HepG2 (cell line): ENCODE measurements at regions not wholly inside any gene's neighbourhood (a gene's known extent, or its start where the extent isn't known, plus 50 kb on each side); places are given as distances from the start of the nearest gene placed in this dataset.
A peak's percentile ranks its signal among the peaks of the same experiment; 100 is the strongest.

Experiments
- ATAC-seq: fragments of 200-7000 bp; cut with Tn5 transposase; 3 replicates; pipeline ENCODE4 v1.9.1; 2020; ENCODE audit warnings: mild to moderate bottlenecking, moderate library complexity
- BruUV-seq: library from RNA; stranded (reverse); fragments of 400-500 nt; replicated peaks from 2 replicates; lab custom pipeline; 2021; lab: Mats Ljungman, UMichigan
- CTCF ChIA-PET: fragments of 300-600 bp; formaldehyde crosslinking; extraction: SDS; loops from one replicate; lab custom pipeline; 2021; ENCODE audit warnings: low total read pairs, inconsistent platforms, low intra/inter-chr PET ratio; lab: Yijun Ruan, JAX
- POLR2A ChIA-PET: fragments of 350-600 bp; sonication (Branson Sonifier 250); formaldehyde crosslinking; loops from one replicate; lab custom pipeline; 2020; ENCODE audit warnings: antibody characterized with exemption, inconsistent platforms; lab: Yijun Ruan, JAX
- DNase-seq: peaks from one replicate; pipeline ENCODE4 v3.0.0-alpha.2; 2015; ENCODE audit warnings: low spot score
- FAIRE-seq: peaks from 3 replicates; lab custom pipeline; 2011; peaks lifted over from hg19 to GRCh38; lab: Jason Lieb, UNC
- H2AFZ ChIP-seq: one replicate; pipeline ENCODE4 v1.6.1; 2011; ENCODE audit warnings: low read length, inconsistent platforms
- H3K27ac ChIP-seq: fragments of 300-600 bp; 3 replicates; pipeline ENCODE4 v1.8.0; 2011; ENCODE audit warnings: mixed run types, mild to moderate bottlenecking, mixed read lengths, low read length, inconsistent platforms; ENCODE audit not compliant: insufficient read depth; ENCODE audit errors: extremely low read length
- H3K27me3 ChIP-seq, 2 experiments: fragments of 200-600 bp in 1 of 2; 2 replicates in 1 of 2; 3 replicates in 1 of 2; pipeline versions ENCODE4 v1.6.0 to v1.8.0; 2011; ENCODE audit warnings: low read length in 2 of 2, mild to moderate bottlenecking in 2 of 2, moderate library complexity in 2 of 2, inconsistent platforms in 1 of 2; ENCODE audit not compliant: insufficient read depth in 2 of 2, control insufficient read depth in 1 of 2
- H3K36me3 ChIP-seq, 2 experiments: fragments of 200-600 bp in 1 of 2; replicated peaks in 1 of 2; 2 replicates in 1 of 2; 3 replicates in 1 of 2; pipeline versions ENCODE4 v1.5.1 to v1.8.0; 2011; ENCODE audit warnings: low read length in 2 of 2, inconsistent platforms in 1 of 2; ENCODE audit not compliant: insufficient read depth in 2 of 2, control insufficient read depth in 1 of 2
- H3K4me1 ChIP-seq: 2 replicates; pipeline ENCODE4 v1.5.1; 2012; ENCODE audit warnings: low read length, inconsistent platforms; ENCODE audit not compliant: insufficient read depth
- H3K4me2 ChIP-seq: 2 replicates; pipeline ENCODE4 v1.6.0; 2011; ENCODE audit warnings: low read depth, low read length, inconsistent platforms
- H3K4me3 ChIP-seq, 3 experiments: fragments of 200-600 bp in 1 of 3; sonication (generic), shearing (Covaris generic) in 1 of 3; replicated peaks in 1 of 3; 2 replicates each; pipeline ENCODE4 v1.5.1; 2011 to 2016; ENCODE audit warnings: low read length in 3 of 3, inconsistent platforms in 2 of 3, low read depth in 2 of 3, mild to moderate bottlenecking in 2 of 3, control low read depth in 1 of 3, mixed read lengths in 1 of 3; ENCODE audit not compliant: insufficient read depth in 1 of 3
- H3K79me2 ChIP-seq: one replicate; pipeline ENCODE4 v1.6.1; 2011; ENCODE audit warnings: low read length, inconsistent platforms; ENCODE audit not compliant: insufficient read depth
- H3K9ac ChIP-seq: 2 replicates; pipeline ENCODE4 v1.6.0; 2011; ENCODE audit warnings: mild to moderate bottlenecking, low read depth, low read length, inconsistent platforms; ENCODE audit not compliant: insufficient read depth
- H3K9me3 ChIP-seq: 2 replicates; pipeline ENCODE4 v1.5.1; 2012; ENCODE audit warnings: mild to moderate bottlenecking, low read length
- H4K20me1 ChIP-seq: 2 replicates; pipeline ENCODE4 v1.6.0; 2011; ENCODE audit warnings: inconsistent platforms, mild to moderate bottlenecking, low read length, moderate library complexity; ENCODE audit not compliant: insufficient read depth
- ASH2L ChIP-seq: fragments of 300-600, 200-600 bp; sonication (generic); IDR thresholded peaks from 2 replicates; pipeline ENCODE4 v1.7.0; 2017; ENCODE audit warnings: low read depth, mild to moderate bottlenecking, moderate library complexity, mixed read lengths, low read length; ENCODE audit not compliant: insufficient read length
- ATAD3A ChIP-seq: sonication (generic); formaldehyde crosslinking; IDR thresholded peaks from 2 replicates; pipeline ENCODE4 v1.4.0; 2020; ENCODE audit warnings: missing genetic modification reagents
- KAT8 ChIP-seq: IDR thresholded peaks from 2 replicates; pipeline ENCODE4 v1.6.1; 2016; ENCODE audit warnings: missing genetic modification reagents, missing compliant biosample characterization
- KLF16 ChIP-seq, 2 experiments: sonication (generic) in 1 of 2; formaldehyde crosslinking in 1 of 2; IDR thresholded peaks; 2 replicates each; pipeline versions ENCODE4 v1.6.1 to v1.8.0; 2016 to 2023; ENCODE audit warnings: missing genetic modification reagents in 2 of 2, missing compliant biosample characterization in 1 of 2
- NFAT5 ChIP-seq: sonication (generic); formaldehyde crosslinking; IDR thresholded peaks from 2 replicates; pipeline ENCODE4 v1.4.0; 2020; ENCODE audit warnings: missing genetic modification reagents
- NFE2 ChIP-seq: sonication (generic); formaldehyde crosslinking; IDR thresholded peaks from 2 replicates; pipeline ENCODE4 v1.4.0; 2020; ENCODE audit warnings: missing genetic modification reagents
- NR2C2 ChIP-seq: sonication (generic); formaldehyde crosslinking; IDR thresholded peaks from 2 replicates; pipeline ENCODE4 v1.4.0; 2020; ENCODE audit warnings: missing genetic modification reagents, mild to moderate bottlenecking, moderate library complexity, borderline replicate concordance
- RNF2 ChIP-seq: fragments of 450-650 bp; conservative IDR thresholded peaks from 2 replicates; pipeline ENCODE4 v1.6.1; 2016; ENCODE audit warnings: low read depth
- TEAD2 ChIP-seq: sonication (generic); formaldehyde crosslinking; IDR thresholded peaks from 2 replicates; pipeline ENCODE4 v1.9.0; 2021; ENCODE audit warnings: missing genetic modification reagents
- ZC3H4 ChIP-seq: sonication (generic); formaldehyde crosslinking; IDR thresholded peaks from 2 replicates; pipeline ENCODE4 v1.4.0; 2020; ENCODE audit warnings: missing genetic modification reagents, borderline replicate concordance
- ZNF251 ChIP-seq: sonication (generic); formaldehyde crosslinking; IDR thresholded peaks from 2 replicates; pipeline ENCODE4 v1.9.0; 2021; ENCODE audit warnings: mild to moderate bottlenecking, missing genetic modification reagents
- ZNF383 ChIP-seq: sonication (generic); formaldehyde crosslinking; IDR thresholded peaks from 2 replicates; pipeline ENCODE4 v1.4.0; 2020; ENCODE audit warnings: missing genetic modification reagents, mild to moderate bottlenecking, borderline replicate concordance
- ZNF430 ChIP-seq: sonication (generic); formaldehyde crosslinking; IDR thresholded peaks from 2 replicates; pipeline ENCODE4 v1.9.0; 2021; ENCODE audit warnings: mild to moderate bottlenecking, missing genetic modification reagents
- ZNF644 ChIP-seq: IDR thresholded peaks from 2 replicates; pipeline ENCODE4 v1.6.1; 2016; ENCODE audit warnings: low read depth
- ZNF710 ChIP-seq: sonication (generic); formaldehyde crosslinking; IDR thresholded peaks from 2 replicates; pipeline ENCODE4 v1.5.0; 2020; ENCODE audit warnings: mild to moderate bottlenecking, missing genetic modification reagents, borderline replicate concordance
- ZNF800 ChIP-seq: sonication (generic); formaldehyde crosslinking; IDR thresholded peaks from 2 replicates; pipeline ENCODE4 v1.4.0; 2020; ENCODE audit warnings: missing genetic modification reagents
- WGBS: methylation state at CpG from one replicate; pipeline ENCODE4 v1.1.6; 2017; ENCODE audit warnings: low lambda C conversion rate; 5-methylcytosine and 5-hydroxymethylcytosine counted together
- in situ Hi-C: cut with HindIII; loops from 2 replicates; pipeline ENCODE4 v1.10.0; 2017; ENCODE audit warnings: low pct_unique_long_range_greater_than_20kb; ENCODE audit not compliant: extremely low pct_ligation_motif_present
- intact Hi-C: fragments of 100-400 bp; cut with micrococcal nuclease; formaldehyde crosslinking; loops from one replicate; pipeline ENCODE4 v1.10.0; 2022; ENCODE audit not compliant: unreplicated experiment

GRCh38 chr1:82064691-82065090 is 264.0 kb downstream of the ADGRL2 start (continued):
- TF ChIP-seq ZNF710: no peak
- no peak for TF ChIP-seq NFE2 (CRISPR knock-in tag)
- TF ChIP-seq KAT8 (CRISPR knock-in tag): no peak
- TF ChIP-seq ZNF383: no peak
- no peak for TF ChIP-seq RNF2
- TF ChIP-seq ZNF800 (CRISPR knock-in tag): no peak
- TF ChIP-seq ZNF251 (CRISPR knock-in tag): no peak
- TF ChIP-seq NR2C2 (CRISPR knock-in tag): no peak
- no peak for TF ChIP-seq ZC3H4 (CRISPR knock-in tag)
- no peak for TF ChIP-seq ZNF430 (CRISPR knock-in tag)
- TF ChIP-seq KLF16 (CRISPR knock-in tag; IDR thresholded peaks at IDR 0.05): no peak
- TF ChIP-seq ZNF644 (CRISPR knock-in tag): no peak

- CTCF ChIA-PET: no interaction called here
- BruUV-seq: no TSS peak
- no peak for TF ChIP-seq TEAD2
- no peak for TF ChIP-seq NFAT5
- no peak for TF ChIP-seq ASH2L
- TF ChIP-seq ATAD3A (CRISPR knock-in tag): no peak
Measured at GRCh38 chr1:82062206-82062605, 261.5 kb downstream of the ADGRL2 start.

More at GRCh38 chr1:82062206-82062605, 261.5 kb downstream of the ADGRL2 start:
- no peaks in the 10 kb centered on the region for H3K79me2 ChIP-seq
- no peaks in the 10 kb centered on the region for H3K27me3 ChIP-seq
- H3K4me3 ChIP-seq: no peak overlapping the region
- no peaks in the 10 kb centered on the region for H3K36me3 ChIP-seq
- H4K20me1 ChIP-seq: no peaks in the 10 kb centered on the region
- no peaks in the 10 kb centered on the region for H3K4me1 ChIP-seq
- H3K9me3 ChIP-seq: peaks cover 70% of the 10 kb centered on the region
- intact Hi-C loops: no loop called here
- H3K4me2 ChIP-seq: no peak overlapping the region
- 1% methylated on average over 2 of the region's 2 CpGs for WGBS
- FAIRE-seq: no peak
- peak; percentile 1 for DNase-seq
- no peak overlapping the region for H3K9ac ChIP-seq
- POLR2A ChIA-PET: no interaction called here
- no peak overlapping the region for H3K27ac ChIP-seq
- in situ Hi-C loops: no loop called here
- H2AFZ ChIP-seq: no peak overlapping the region
- ATAC-seq: no peak
